HEK293T (cell line): ENCODE measurements at regions not wholly inside any gene's neighbourhood (a gene's known extent, or its start where the extent isn't known, plus 50 kb on each side); places are given as distances from the start of the nearest gene placed in this dataset.

Experiments used
- FOXK2 ChIP-seq: fragments of 450-650 bp; IDR thresholded peaks from 2 replicates; pipeline ENCODE4 v1.6.1; 2016; ENCODE audit warnings: mild to moderate bottlenecking
- FOXM1 ChIP-seq: fragments of 450-650 bp; IDR thresholded peaks from 2 replicates; pipeline ENCODE4 v1.6.1; 2017; ENCODE audit warnings: mild to moderate bottlenecking, borderline replicate concordance
- HDGF ChIP-seq: fragments of 450-650 bp; IDR thresholded peaks from 2 replicates; pipeline ENCODE4 v1.6.1; 2017; ENCODE audit warnings: antibody characterized with exemption, borderline replicate concordance
- LEF1 ChIP-seq: fragments of 450-650 bp; IDR thresholded peaks from 2 replicates; pipeline ENCODE4 v1.6.1; 2017; ENCODE audit warnings: mild to moderate bottlenecking, borderline replicate concordance
- TARDBP ChIP-seq: fragments of 450-650 bp; IDR thresholded peaks from 2 replicates; pipeline ENCODE4 v1.6.1; 2016

DNA sequence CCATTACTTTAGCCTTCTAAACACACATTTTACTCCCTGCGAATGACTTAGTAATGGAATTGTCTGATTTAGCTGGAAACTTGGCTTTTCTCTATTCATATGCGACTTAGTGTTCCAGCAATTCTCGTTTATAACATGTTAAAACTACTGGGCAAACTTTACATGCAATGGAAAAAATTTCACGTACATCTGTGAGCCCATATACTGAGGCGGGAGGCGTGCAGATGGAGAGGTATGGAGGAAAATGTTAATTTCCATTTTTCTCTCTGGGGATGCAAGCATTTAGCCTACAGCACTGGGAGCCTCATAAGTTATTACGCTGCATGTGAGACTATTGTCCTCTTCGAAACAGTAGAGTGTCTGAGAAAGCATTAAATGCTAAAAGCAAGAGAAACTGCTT is 591.5 kb upstream of the ANKRD30A start:
- TF ChIP-seq TARDBP: no peak
- no peak for TF ChIP-seq FOXK2
- no peak for TF ChIP-seq HDGF
- TF ChIP-seq FOXM1: no peak
- no peak for TF ChIP-seq LEF1
